ENCODE measurements at regions not wholly inside any gene's neighbourhood (a gene's known extent, or its start where the extent isn't known, plus 50 kb on each side); places are given as distances from the start of the nearest gene placed in this dataset.
"Not testable (repeated sequence)": the region's sequence is repeated elsewhere in the genome, so short reads cannot be mapped to it uniquely, and the experiment has no call there.

DNA sequence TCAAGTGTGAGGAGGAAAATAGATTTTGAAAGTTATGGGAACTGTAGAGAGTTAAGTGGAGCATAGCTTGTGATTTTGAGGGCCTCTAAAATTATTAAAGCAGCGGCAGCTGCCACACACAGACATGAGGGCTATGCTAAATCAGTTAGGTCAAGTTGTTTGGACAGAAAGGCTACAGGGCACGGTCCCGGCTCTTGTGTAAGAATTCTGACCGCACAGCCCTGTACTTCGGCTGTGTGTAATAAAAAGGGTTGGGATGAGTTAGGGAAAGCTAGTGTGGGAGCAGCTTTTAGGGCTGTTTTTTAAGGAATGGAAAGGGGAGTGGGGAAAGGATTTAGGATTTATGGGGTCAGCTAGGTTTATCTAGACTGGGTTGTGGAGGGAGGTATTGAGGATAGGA lies 79.6 kb upstream of the KIF5B start:
- TF ChIP-seq POLR2A (IDR thresholded peaks at IDR 0.05; ENCODE audit: low read length); GATA1 (IDR thresholded peaks at IDR 0.05; ENCODE audit: low read depth, low read length): not testable (repeated sequence)
